HepG2 (cell line): ENCODE measurements at regions not wholly inside any gene's neighbourhood (a gene's known extent, or its start where the extent isn't known, plus 50 kb on each side); places are given as distances from the start of the nearest gene placed in this dataset.

Experiments
- ATAC-seq: fragments of 200-7000 bp; cut with Tn5 transposase; 3 replicates; pipeline ENCODE4 v1.9.1; 2020; ENCODE audit warnings: mild to moderate bottlenecking, moderate library complexity
- BruUV-seq: library from RNA; stranded (reverse); fragments of 400-500 nt; replicated peaks from 2 replicates; lab custom pipeline; 2021; lab: Mats Ljungman, UMichigan
- CTCF ChIA-PET: fragments of 300-600 bp; formaldehyde crosslinking; extraction: SDS; loops from one replicate; lab custom pipeline; 2021; ENCODE audit warnings: low total read pairs, inconsistent platforms, low intra/inter-chr PET ratio; lab: Yijun Ruan, JAX
- POLR2A ChIA-PET: fragments of 350-600 bp; sonication (Branson Sonifier 250); formaldehyde crosslinking; loops from one replicate; lab custom pipeline; 2020; ENCODE audit warnings: antibody characterized with exemption, inconsistent platforms; lab: Yijun Ruan, JAX
- DNase-seq: peaks from one replicate; pipeline ENCODE4 v3.0.0-alpha.2; 2015; ENCODE audit warnings: low spot score
- FAIRE-seq: peaks from 3 replicates; lab custom pipeline; 2011; peaks lifted over from hg19 to GRCh38; lab: Jason Lieb, UNC
- H2AFZ ChIP-seq: one replicate; pipeline ENCODE4 v1.6.1; 2011; ENCODE audit warnings: low read length, inconsistent platforms
- H3K27ac ChIP-seq: fragments of 300-600 bp; 3 replicates; pipeline ENCODE4 v1.8.0; 2011; ENCODE audit warnings: mixed run types, mild to moderate bottlenecking, mixed read lengths, low read length, inconsistent platforms; ENCODE audit not compliant: insufficient read depth; ENCODE audit errors: extremely low read length
- H3K27me3 ChIP-seq, 2 experiments: fragments of 200-600 bp in 1 of 2; 2 replicates in 1 of 2; 3 replicates in 1 of 2; pipeline versions ENCODE4 v1.6.0 to v1.8.0; 2011; ENCODE audit warnings: low read length in 2 of 2, mild to moderate bottlenecking in 2 of 2, moderate library complexity in 2 of 2, inconsistent platforms in 1 of 2; ENCODE audit not compliant: insufficient read depth in 2 of 2, control insufficient read depth in 1 of 2
- H3K36me3 ChIP-seq, 2 experiments: fragments of 200-600 bp in 1 of 2; replicated peaks in 1 of 2; 2 replicates in 1 of 2; 3 replicates in 1 of 2; pipeline versions ENCODE4 v1.5.1 to v1.8.0; 2011; ENCODE audit warnings: low read length in 2 of 2, inconsistent platforms in 1 of 2; ENCODE audit not compliant: insufficient read depth in 2 of 2, control insufficient read depth in 1 of 2
- H3K4me1 ChIP-seq: 2 replicates; pipeline ENCODE4 v1.5.1; 2012; ENCODE audit warnings: low read length, inconsistent platforms; ENCODE audit not compliant: insufficient read depth
- H3K4me2 ChIP-seq: 2 replicates; pipeline ENCODE4 v1.6.0; 2011; ENCODE audit warnings: low read depth, low read length, inconsistent platforms
- H3K4me3 ChIP-seq, 3 experiments: fragments of 200-600 bp in 1 of 3; sonication (generic), shearing (Covaris generic) in 1 of 3; replicated peaks in 1 of 3; 2 replicates each; pipeline ENCODE4 v1.5.1; 2011 to 2016; ENCODE audit warnings: low read length in 3 of 3, inconsistent platforms in 2 of 3, low read depth in 2 of 3, mild to moderate bottlenecking in 2 of 3, control low read depth in 1 of 3, mixed read lengths in 1 of 3; ENCODE audit not compliant: insufficient read depth in 1 of 3
- H3K79me2 ChIP-seq: one replicate; pipeline ENCODE4 v1.6.1; 2011; ENCODE audit warnings: low read length, inconsistent platforms; ENCODE audit not compliant: insufficient read depth
- H3K9ac ChIP-seq: 2 replicates; pipeline ENCODE4 v1.6.0; 2011; ENCODE audit warnings: mild to moderate bottlenecking, low read depth, low read length, inconsistent platforms; ENCODE audit not compliant: insufficient read depth
- H3K9me3 ChIP-seq: 2 replicates; pipeline ENCODE4 v1.5.1; 2012; ENCODE audit warnings: mild to moderate bottlenecking, low read length
- H4K20me1 ChIP-seq: 2 replicates; pipeline ENCODE4 v1.6.0; 2011; ENCODE audit warnings: inconsistent platforms, mild to moderate bottlenecking, low read length, moderate library complexity; ENCODE audit not compliant: insufficient read depth
- AKNA ChIP-seq: sonication (generic); formaldehyde crosslinking; IDR thresholded peaks from 2 replicates; pipeline ENCODE4 v1.4.0; 2020; ENCODE audit warnings: missing genetic modification reagents, borderline replicate concordance
- DNMT1 ChIP-seq: sonication (generic); formaldehyde crosslinking; IDR thresholded peaks from 2 replicates; pipeline ENCODE4 v1.5.1; 2020; ENCODE audit warnings: mild to moderate bottlenecking, missing genetic modification reagents
- HNF4G ChIP-seq, 2 experiments: sonication (generic) in 1 of 2; formaldehyde crosslinking in 1 of 2; IDR thresholded peaks; 2 replicates each; pipeline versions ENCODE4 v1.4.0 to v1.6.1; 2011 to 2020; ENCODE audit warnings: borderline replicate concordance in 2 of 2, low read depth in 2 of 2, mild to moderate bottlenecking in 2 of 2, low read length in 1 of 2, missing genetic modification reagents in 1 of 2, moderate library complexity in 1 of 2
- KDM3A ChIP-seq: IDR thresholded peaks from 2 replicates; pipeline ENCODE4 v1.6.1; 2018; ENCODE audit warnings: low read depth, missing compliant biosample characterization
- NCOR1 ChIP-seq: fragments of 200-600 bp; sonication (generic); IDR thresholded peaks from 2 replicates; pipeline ENCODE4 v1.7.0; 2017; ENCODE audit warnings: antibody characterized with exemption, low read length, borderline replicate concordance
- SOX13 ChIP-seq, 3 experiments: fragments of 450-650 bp in 1 of 3; sonication (generic) in 1 of 3; formaldehyde crosslinking in 1 of 3; IDR thresholded peaks in 2 of 3; conservative IDR thresholded peaks in 1 of 3; 2 replicates each; pipeline versions ENCODE4 v1.5.0 to v1.6.1; 2016 to 2020; ENCODE audit warnings: antibody characterized with exemption in 1 of 3, mild to moderate bottlenecking in 1 of 3, missing compliant biosample characterization in 1 of 3, missing genetic modification reagents in 1 of 3, moderate library complexity in 1 of 3
- ZNF513 ChIP-seq: sonication (generic); formaldehyde crosslinking; conservative IDR thresholded peaks from 2 replicates; pipeline ENCODE4 v1.5.0; 2020; ENCODE audit warnings: missing genetic modification reagents
- WGBS: methylation state at CpG from one replicate; pipeline ENCODE4 v1.1.6; 2017; ENCODE audit warnings: low lambda C conversion rate; 5-methylcytosine and 5-hydroxymethylcytosine counted together
- in situ Hi-C: cut with HindIII; loops from 2 replicates; pipeline ENCODE4 v1.10.0; 2017; ENCODE audit warnings: low pct_unique_long_range_greater_than_20kb; ENCODE audit not compliant: extremely low pct_ligation_motif_present
- intact Hi-C: fragments of 100-400 bp; cut with micrococcal nuclease; formaldehyde crosslinking; loops from one replicate; pipeline ENCODE4 v1.10.0; 2022; ENCODE audit not compliant: unreplicated experiment
- TF ChIP-seq, protein P1 (sequence below): sonication (generic); formaldehyde crosslinking; IDR thresholded peaks from 2 replicates; pipeline ENCODE4 v1.8.0; 2023; ENCODE audit warnings: mild to moderate bottlenecking, missing genetic modification reagents
- TF ChIP-seq, protein P2 (sequence below): sonication (generic); formaldehyde crosslinking; IDR thresholded peaks from 2 replicates; pipeline ENCODE4 v1.5.0; 2020; ENCODE audit warnings: missing genetic modification reagents, mild to moderate bottlenecking, borderline replicate concordance

DNA sequence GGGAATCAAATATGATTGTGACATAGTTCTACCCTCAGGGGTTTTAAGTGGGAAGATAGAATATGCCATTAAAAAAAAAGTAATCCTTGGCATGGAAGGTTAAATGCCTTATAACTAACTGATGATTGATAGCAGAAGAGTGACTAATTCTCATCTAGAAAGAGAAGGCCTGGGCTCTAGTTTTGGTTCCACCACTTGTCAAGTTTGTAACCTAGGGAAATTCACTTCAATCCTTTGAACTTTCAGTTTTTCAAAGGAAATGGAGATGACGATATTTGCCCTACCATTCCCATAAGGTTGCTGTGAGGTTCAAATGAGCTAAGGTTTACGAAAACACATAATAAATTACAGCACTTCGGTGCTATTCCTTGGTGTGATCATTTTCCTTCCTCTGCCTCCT is 88.5 kb downstream of the GPR88 start:
- intact Hi-C loops: no loop called here
- H3K9ac ChIP-seq: no peak overlapping the region
- no peaks in the 10 kb centered on the region for H3K79me2 ChIP-seq
- no peak for ATAC-seq
- ChIA-PET CTCF (no interaction called here), POLR2A (no interaction called here)
- 35% methylated on average over 3 of the region's 3 CpGs for WGBS
- H3K27me3 ChIP-seq: no peaks in the 10 kb centered on the region
- no peaks in the 10 kb centered on the region for H3K4me1 ChIP-seq
- H3K9me3 ChIP-seq: no peaks in the 10 kb centered on the region
- FAIRE-seq: no peak
- no peaks in the 10 kb centered on the region for H3K36me3 ChIP-seq
- H3K4me2 ChIP-seq: no peak overlapping the region
- H2AFZ ChIP-seq: no peak overlapping the region
- DNase-seq: no peak
- no peak overlapping the region for H3K4me3 ChIP-seq
- no peak overlapping the region for H3K27ac ChIP-seq
- no TSS peak for BruUV-seq
- in situ Hi-C loops: no loop called here
- no peaks in the 10 kb centered on the region for H4K20me1 ChIP-seq
- TF ChIP-seq, protein P1, sequence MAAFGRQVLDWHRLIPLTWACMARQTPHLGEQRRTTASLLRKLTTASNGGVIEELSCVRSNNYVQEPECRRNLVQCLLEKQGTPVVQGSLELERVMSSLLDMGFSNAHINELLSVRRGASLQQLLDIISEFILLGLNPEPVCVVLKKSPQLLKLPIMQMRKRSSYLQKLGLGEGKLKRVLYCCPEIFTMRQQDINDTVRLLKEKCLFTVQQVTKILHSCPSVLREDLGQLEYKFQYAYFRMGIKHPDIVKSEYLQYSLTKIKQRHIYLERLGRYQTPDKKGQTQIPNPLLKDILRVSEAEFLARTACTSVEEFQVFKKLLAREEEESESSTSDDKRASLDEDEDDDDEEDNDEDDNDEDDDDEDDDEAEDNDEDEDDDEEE: no peak
- TF ChIP-seq NCOR1 (no peak), KDM3A (CRISPR knock-in tag) (no peak), AKNA (no peak), SOX13 (IDR thresholded peaks at IDR 0.05) (no peak), SOX13 (CRISPR knock-in tag; conservative IDR thresholded peaks at IDR 0.05 in 1 of 2, IDR thresholded peaks at IDR 0.05 in 1 of 2) (no peak), DNMT1 (CRISPR knock-in tag) (no peak), HNF4G (IDR thresholded peaks at IDR 0.05; ENCODE audit: borderline replicate concordance, low read depth, low read length) (no peak), HNF4G (CRISPR knock-in tag; IDR thresholded peaks at IDR 0.05; ENCODE audit: borderline replicate concordance, low read depth) (no peak), ZNF513 (CRISPR knock-in tag) (no peak)
- TF ChIP-seq, protein P2, sequence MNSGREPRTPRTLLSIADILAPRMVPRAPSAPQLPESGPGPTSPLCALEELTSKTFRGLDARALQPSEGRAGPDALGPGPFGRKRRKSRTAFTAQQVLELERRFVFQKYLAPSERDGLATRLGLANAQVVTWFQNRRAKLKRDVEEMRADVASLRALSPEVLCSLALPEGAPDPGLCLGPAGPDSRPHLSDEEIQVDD (CRISPR knock-in tag): no peak
